Loucy (cell line): ENCODE measurements at regions not wholly inside any gene's neighbourhood (a gene's known extent, or its start where the extent isn't known, plus 50 kb on each side); places are given as distances from the start of the nearest gene placed in this dataset.
A peak's percentile ranks its signal among the peaks of the same experiment; 100 is the strongest.

ENCODE experiments used
- CTCF ChIP-seq: fragments of 200-600 bp; sonication (generic); conservative IDR thresholded peaks from 2 replicates; pipeline ENCODE4 v1.5.1; 2014; ENCODE audit warnings: mild to moderate bottlenecking, antibody characterized with exemption, low read length
- EZH2phosphoT487 ChIP-seq: fragments of 200-600 bp; IDR thresholded peaks from 2 replicates; pipeline ENCODE4 v1.6.1; 2018; ENCODE audit warnings: antibody characterized with exemption, mild to moderate bottlenecking, moderate library complexity, borderline replicate concordance

DNA sequence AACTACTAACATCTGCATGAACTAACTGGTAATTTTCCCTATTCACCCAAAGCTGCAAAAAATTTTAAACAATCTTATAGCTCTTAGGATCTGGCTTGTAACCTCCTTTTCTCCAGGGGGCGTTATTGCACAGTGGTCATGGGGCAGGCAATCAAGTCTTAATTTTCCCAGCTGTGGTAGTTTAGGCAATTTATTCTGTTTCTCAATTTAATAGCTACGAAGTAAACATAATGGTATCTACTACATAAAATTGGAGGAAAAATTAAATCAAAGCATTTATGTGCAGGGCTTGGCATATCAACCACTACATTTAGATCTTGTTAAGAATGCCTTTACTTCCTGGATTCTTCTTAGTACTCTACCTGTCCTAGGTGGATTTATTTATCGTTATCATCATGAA is 137.4 kb upstream of the GUCY1A1 start:
- TF ChIP-seq CTCF (peak; percentile 94), EZH2phosphoT487 (no peak)
